Activated CD4-positive, alpha-beta memory T cell treated with anti-CD3 and anti-CD28 coated beads, Interleukin-2, amount 10 ng/mL, durations not matched to agents 7 days and 5 days (primary cell): ENCODE measurements at regions not wholly inside any gene's neighbourhood (a gene's known extent, or its start where the extent isn't known, plus 50 kb on each side); places are given as distances from the start of the nearest gene placed in this dataset.

ENCODE experiments used
- CTCF ChIA-PET: fragments of 350-600 bp; sonication (Branson Sonifier 250); formaldehyde crosslinking; loops from one replicate; lab custom pipeline; 2021; ENCODE audit warnings: antibody characterized with exemption, inconsistent platforms; lab: Charles Lee
- POLR2A ChIA-PET: fragments of 350-600 bp; sonication (Branson Sonifier 250); formaldehyde crosslinking; loops from one replicate; lab custom pipeline; 2021; ENCODE audit warnings: antibody characterized with exemption; lab: Charles Lee
- DNase-seq: peaks from one replicate; pipeline ENCODE4 v3.0.0-alpha.2; 2020
- H3K27ac Mint-ChIP-seq: one replicate; pipeline ENCODE4 v1.8.0; 2021; ENCODE audit warnings: mild to moderate bottlenecking, mixed read lengths
- H3K27me3 Mint-ChIP-seq: one replicate; pipeline ENCODE4 v1.8.0; 2021; ENCODE audit warnings: mixed read lengths
- H3K36me3 Mint-ChIP-seq: one replicate; pipeline ENCODE4 v1.8.0; 2021; ENCODE audit warnings: low read depth, mixed read lengths
- H3K4me1 Mint-ChIP-seq: one replicate; pipeline ENCODE4 v1.8.0; 2021; ENCODE audit warnings: mixed read lengths
- H3K4me3 Mint-ChIP-seq: one replicate; pipeline ENCODE4 v1.8.0; 2021; ENCODE audit warnings: mild to moderate bottlenecking, mixed read lengths
- H3K9me3 Mint-ChIP-seq: one replicate; pipeline ENCODE4 v1.8.0; 2021; ENCODE audit warnings: mixed read lengths

DNA sequence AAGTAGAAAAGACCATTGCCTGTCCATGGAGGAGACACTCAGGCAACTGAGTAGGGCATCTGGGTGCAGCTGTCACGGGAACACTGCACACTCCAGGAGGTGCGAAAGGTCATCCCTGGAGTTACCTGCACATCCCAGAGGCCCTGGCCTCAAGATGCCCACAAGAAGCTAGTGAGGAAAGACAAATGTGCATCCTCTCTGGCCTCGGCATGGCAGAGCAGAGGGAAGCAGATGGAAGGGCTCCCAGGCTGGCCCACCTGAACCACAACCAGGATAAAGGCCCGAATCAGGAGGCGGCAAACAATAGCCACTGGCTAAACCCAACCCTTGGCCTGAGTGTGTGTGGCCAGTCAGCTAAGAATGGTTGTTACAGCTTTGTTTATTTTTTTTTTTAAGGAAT is 231.7 kb downstream of the SYK start:
- no peaks in the 10 kb centered on the region for H3K36me3 Mint-ChIP-seq
- peak; percentile 10 for DNase-seq
- H3K9me3 Mint-ChIP-seq = peaks cover 3% of the 10 kb centered on the region
- CTCF ChIA-PET = interaction anchor here (0.6 to 3.4 kb wide), 14 partner anchors 9 to 522 kb away, joined by 3 to 61 read pairs (median 4); partner anchors contain the start of gene NFIL3
- no peaks in the 10 kb centered on the region for H3K27me3 Mint-ChIP-seq
- POLR2A ChIA-PET = interaction anchor here (0.5 to 5.4 kb wide), 3 partner anchors 67 to 391 kb away, joined by 3 to 61 read pairs (median 4); partner anchors contain the start of gene NFIL3
- H3K27ac Mint-ChIP-seq = no peak overlapping the region
- no peak overlapping the region for H3K4me3 Mint-ChIP-seq
- H3K4me1 Mint-ChIP-seq = peaks cover 35% of the 10 kb centered on the region

DNA sequence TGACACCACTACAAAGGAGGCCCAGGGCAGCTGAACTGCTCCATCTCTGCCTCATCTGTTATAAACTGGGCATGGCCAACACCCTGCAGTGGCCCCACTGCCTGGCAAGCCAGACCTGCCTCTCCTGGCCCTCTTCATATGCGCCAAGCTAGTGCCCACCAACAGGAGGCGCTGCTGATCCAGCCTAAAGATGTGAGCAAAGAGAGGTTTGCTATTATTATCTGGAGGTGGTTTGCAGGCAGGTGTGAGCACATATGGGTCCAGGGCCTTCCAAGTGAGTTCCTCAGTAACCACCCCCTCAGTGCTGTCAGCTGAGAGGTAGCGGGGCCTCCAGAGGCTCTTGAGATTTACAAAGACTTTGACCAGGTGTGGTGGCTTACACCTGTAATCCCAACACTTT is 232.2 kb downstream of the SYK start:
- H3K36me3 Mint-ChIP-seq = no peaks in the 10 kb centered on the region
- H3K9me3 Mint-ChIP-seq = no peaks in the 10 kb centered on the region
- DNase-seq = peak; percentile 81
- ChIA-PET POLR2A (interaction anchor here (0.5 to 5.4 kb wide), 3 partner anchors 66 to 390 kb away, joined by 3 to 61 read pairs (median 4); partner anchors contain the start of gene NFIL3), CTCF (interaction anchor here (0.6 to 3.4 kb wide), 14 partner anchors 9 to 521 kb away, joined by 3 to 61 read pairs (median 4); partner anchors contain the start of gene NFIL3)
- peaks cover 41% of the 10 kb centered on the region for H3K4me1 Mint-ChIP-seq
- no peaks in the 10 kb centered on the region for H3K27me3 Mint-ChIP-seq
- no peak overlapping the region for H3K27ac Mint-ChIP-seq
- no peak overlapping the region for H3K4me3 Mint-ChIP-seq

DNA sequence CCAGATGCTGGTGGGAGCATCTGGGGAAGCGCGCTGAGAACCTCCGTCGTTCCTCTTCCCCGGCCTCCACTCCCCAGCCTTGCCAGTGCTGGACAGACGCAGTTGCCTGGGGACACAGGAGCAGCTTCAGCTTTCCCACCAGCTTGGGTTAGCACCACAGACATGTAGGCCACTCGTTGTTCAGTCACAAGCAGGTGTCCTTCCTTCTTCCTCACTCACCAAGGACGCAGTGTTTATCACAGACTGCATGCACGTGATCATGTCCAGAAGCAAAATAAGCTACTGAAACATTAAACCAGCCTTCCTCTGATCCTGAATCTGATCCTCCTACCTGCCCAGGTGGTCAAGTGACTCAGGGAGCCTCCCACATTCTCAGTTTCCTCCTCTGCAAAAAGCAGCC is 232.9 kb downstream of the SYK start:
- no peak for DNase-seq
- Mint-ChIP-seq H3K36me3 (no peaks in the 10 kb centered on the region), H3K27me3 (no peaks in the 10 kb centered on the region), H3K4me1 (peaks cover 48% of the 10 kb centered on the region), H3K27ac (no peak overlapping the region), H3K4me3 (no peak overlapping the region), H3K9me3 (no peaks in the 10 kb centered on the region)
- ChIA-PET CTCF (interaction anchor here (0.6 to 3.4 kb wide), 11 partner anchors 28 to 399 kb away, joined by 3 to 61 read pairs (median 5); partner anchors contain the start of gene NFIL3), POLR2A (interaction anchor here (0.9 to 5.4 kb wide), 3 partner anchors 17 to 390 kb away, joined by 3 to 61 read pairs (median 4); partner anchors contain the start of gene NFIL3)

- Mint-ChIP-seq H3K9me3 (no peaks in the 10 kb centered on the region), H3K27ac (no peak overlapping the region), H3K27me3 (no peaks in the 10 kb centered on the region), H3K4me1 (peaks cover 55% of the 10 kb centered on the region), H3K4me3 (no peak overlapping the region), H3K36me3 (no peaks in the 10 kb centered on the region)
- DNase-seq = no peak
- ChIA-PET CTCF (interaction anchor here (0.7 to 3.4 kb wide), 8 partner anchors 27 to 398 kb away, joined by 3 to 61 read pairs (median 5); partner anchors contain the start of gene NFIL3), POLR2A (interaction anchor here (0.9 to 5.4 kb wide), 3 partner anchors 18 to 389 kb away, joined by 3 to 61 read pairs (median 3); partner anchors contain the start of gene NFIL3)
Measured at GRCh38 chr9:91034976-91035824, 233.6 kb downstream of the SYK start.

DNA sequence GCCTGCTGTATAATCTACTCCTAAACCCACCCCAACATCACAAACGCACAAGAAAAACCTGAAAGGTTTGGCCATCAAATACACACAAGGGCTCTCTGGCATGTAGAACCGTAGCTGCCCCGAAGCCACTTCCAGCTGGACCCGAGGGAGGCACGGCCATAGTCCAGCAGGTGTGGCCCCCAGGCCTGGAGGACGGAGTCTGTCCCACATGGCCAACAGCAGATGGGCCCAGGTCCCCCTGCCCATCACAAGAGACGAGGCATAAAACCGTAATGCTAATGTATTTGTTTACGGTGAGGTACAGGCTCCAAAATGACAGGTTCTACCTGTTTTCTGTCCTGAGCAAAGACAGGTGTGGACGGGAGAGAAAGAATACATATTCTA is 234.2 kb downstream of the SYK start:
- Mint-ChIP-seq H3K4me1 (peaks cover 61% of the 10 kb centered on the region), H3K27ac (no peak overlapping the region), H3K36me3 (peaks cover 4% of the 10 kb centered on the region), H3K27me3 (no peaks in the 10 kb centered on the region), H3K9me3 (no peaks in the 10 kb centered on the region), H3K4me3 (no peak overlapping the region)
- no peak for DNase-seq
- ChIA-PET POLR2A (interaction anchor here (1.0 to 5.4 kb wide), 3 partner anchors 35 to 388 kb away, joined by 3 to 61 read pairs (median 12); partner anchors contain the start of gene NFIL3), CTCF (interaction anchor here (1.0 to 3.4 kb wide), 4 partner anchors 217 to 391 kb away, joined by 3 to 61 read pairs (median 12); partner anchors contain the start of gene NFIL3)

DNA sequence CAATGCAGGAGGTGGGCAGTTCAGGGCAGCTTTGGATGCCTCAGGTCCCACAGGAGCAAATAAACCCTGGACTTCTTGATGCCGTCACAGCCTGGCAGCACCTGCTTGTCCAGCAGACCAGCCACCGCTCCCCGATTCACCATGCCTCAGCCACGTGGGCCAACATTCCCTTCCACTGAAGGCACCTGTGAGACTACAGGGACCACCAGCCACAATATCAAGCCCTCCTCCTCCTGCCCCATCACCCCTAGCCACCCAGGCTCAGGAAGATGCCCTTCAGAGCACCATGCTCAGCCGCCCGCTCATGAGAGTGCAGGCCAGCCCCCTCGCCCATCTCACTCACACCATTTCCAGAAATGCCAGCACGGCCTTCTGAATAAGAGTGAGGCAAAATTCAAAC is 234.7 kb downstream of the SYK start:
- H3K9me3 Mint-ChIP-seq = no peaks in the 10 kb centered on the region
- DNase-seq = peak; percentile 15
- H3K36me3 Mint-ChIP-seq = peaks cover 4% of the 10 kb centered on the region
- ChIA-PET POLR2A (interaction anchor here (1.2 to 5.4 kb wide), 11 partner anchors 26 to 398 kb away, joined by 3 to 61 read pairs (median 12); partner anchors contain the start of gene NFIL3), CTCF (interaction anchor here (1.4 to 3.5 kb wide), 9 partner anchors 10 to 389 kb away, joined by 4 to 36 read pairs (median 7); no protein-coding TSS in a partner anchor)
- no peak overlapping the region for H3K4me3 Mint-ChIP-seq
- H3K27ac Mint-ChIP-seq = no peak overlapping the region
- no peaks in the 10 kb centered on the region for H3K27me3 Mint-ChIP-seq
- H3K4me1 Mint-ChIP-seq = peaks cover 64% of the 10 kb centered on the region

GRCh38 chr9:91036826-91037510 is 235.3 kb downstream of the SYK start:
- Mint-ChIP-seq H3K27me3 (no peaks in the 10 kb centered on the region), H3K9me3 (no peaks in the 10 kb centered on the region), H3K4me3 (peak overlapping the region; percentile 31), H3K4me1 (peaks cover 65% of the 10 kb centered on the region), H3K36me3 (peaks cover 4% of the 10 kb centered on the region), H3K27ac (peak overlapping the region; percentile 74)
- POLR2A ChIA-PET = interaction anchor here (0.8 to 5.4 kb wide), 17 partner anchors 25 to 397 kb away, joined by 3 to 61 read pairs (median 5); partner anchors contain the start of gene NFIL3
- DNase-seq = peak; percentile 85
- CTCF ChIA-PET = interaction anchor here (0.8 to 3.5 kb wide), 18 partner anchors 10 to 396 kb away, joined by 3 to 36 read pairs (median 5); no protein-coding TSS in a partner anchor

DNA sequence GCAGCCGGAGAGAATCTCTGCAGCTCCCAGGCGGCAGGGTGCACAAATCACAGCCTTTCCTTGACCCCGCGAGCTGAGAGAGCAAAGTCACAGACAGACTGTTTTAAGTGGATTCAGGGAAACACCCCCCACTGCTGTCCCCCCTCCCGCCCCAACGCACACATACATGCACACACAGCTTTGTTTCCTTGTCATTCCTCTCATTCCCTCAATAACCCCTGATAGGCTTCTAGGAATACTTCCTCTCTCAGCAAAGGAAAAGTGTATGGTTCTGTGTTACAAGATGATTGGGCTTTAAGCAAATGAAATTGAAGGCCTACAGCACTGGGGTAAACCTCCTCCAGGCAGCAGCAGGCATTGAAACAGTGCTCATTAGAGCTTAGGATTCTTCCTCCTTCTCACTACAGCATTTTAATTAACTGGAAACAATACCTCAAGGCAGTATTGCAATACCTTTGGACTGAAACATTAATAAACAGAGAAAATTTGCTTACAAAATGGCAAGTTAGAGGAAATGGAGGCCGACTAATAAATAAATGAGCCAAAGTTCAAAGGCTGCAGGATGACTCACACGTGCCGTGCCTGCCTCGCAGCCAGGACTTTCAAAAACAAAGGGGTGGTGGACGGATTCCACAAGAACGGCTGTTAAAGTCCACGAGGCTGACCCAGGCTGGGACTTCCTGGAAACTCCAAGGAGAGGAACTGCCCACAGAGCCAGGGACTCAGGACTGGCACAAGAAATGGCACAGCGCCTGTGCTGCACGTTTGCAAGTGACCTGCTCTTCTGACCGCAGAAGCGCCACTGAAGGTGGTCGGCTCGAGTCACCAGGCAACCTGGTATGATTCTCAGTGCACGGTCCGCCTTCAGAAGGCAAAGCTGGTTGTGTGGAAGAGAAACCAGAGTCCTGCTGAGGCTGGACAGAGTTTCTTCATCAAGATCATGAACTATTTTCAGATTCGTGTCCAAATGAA is 236.2 kb downstream of the SYK start:
- POLR2A ChIA-PET = interaction anchor here (0.8 to 5.4 kb wide), 17 partner anchors 24 to 396 kb away, joined by 3 to 61 read pairs (median 5); partner anchors contain the start of gene NFIL3
- no peaks in the 10 kb centered on the region for H3K27me3 Mint-ChIP-seq
- no peak overlapping the region for H3K4me3 Mint-ChIP-seq
- DNase-seq = peak; percentile 31
- CTCF ChIA-PET = interaction anchor here (0.8 to 3.5 kb wide), 18 partner anchors 11 to 395 kb away, joined by 3 to 36 read pairs (median 5); no protein-coding TSS in a partner anchor
- peaks cover 4% of the 10 kb centered on the region for H3K36me3 Mint-ChIP-seq
- H3K27ac Mint-ChIP-seq = peak overlapping the region; percentile 74
- H3K9me3 Mint-ChIP-seq = no peaks in the 10 kb centered on the region
- H3K4me1 Mint-ChIP-seq = peaks cover 67% of the 10 kb centered on the region

GRCh38 chr9:91038483-91039124 is 237.0 kb downstream of the SYK start:
- no peak for DNase-seq
- ChIA-PET POLR2A (interaction anchor here (2.2 kb wide), 1 partner anchor 112 kb away, joined by 17 read pairs; no protein-coding TSS in a partner anchor), CTCF (interaction anchor here (2.0 to 3.5 kb wide), 3 partner anchors 113 to 387 kb away, joined by 6 to 36 read pairs (median 15); no protein-coding TSS in a partner anchor)
- Mint-ChIP-seq H3K27me3 (no peaks in the 10 kb centered on the region), H3K27ac (peak overlapping the region; percentile 36), H3K9me3 (no peaks in the 10 kb centered on the region), H3K4me1 (peaks cover 73% of the 10 kb centered on the region), H3K36me3 (peaks cover 7% of the 10 kb centered on the region), H3K4me3 (no peak overlapping the region)

DNA sequence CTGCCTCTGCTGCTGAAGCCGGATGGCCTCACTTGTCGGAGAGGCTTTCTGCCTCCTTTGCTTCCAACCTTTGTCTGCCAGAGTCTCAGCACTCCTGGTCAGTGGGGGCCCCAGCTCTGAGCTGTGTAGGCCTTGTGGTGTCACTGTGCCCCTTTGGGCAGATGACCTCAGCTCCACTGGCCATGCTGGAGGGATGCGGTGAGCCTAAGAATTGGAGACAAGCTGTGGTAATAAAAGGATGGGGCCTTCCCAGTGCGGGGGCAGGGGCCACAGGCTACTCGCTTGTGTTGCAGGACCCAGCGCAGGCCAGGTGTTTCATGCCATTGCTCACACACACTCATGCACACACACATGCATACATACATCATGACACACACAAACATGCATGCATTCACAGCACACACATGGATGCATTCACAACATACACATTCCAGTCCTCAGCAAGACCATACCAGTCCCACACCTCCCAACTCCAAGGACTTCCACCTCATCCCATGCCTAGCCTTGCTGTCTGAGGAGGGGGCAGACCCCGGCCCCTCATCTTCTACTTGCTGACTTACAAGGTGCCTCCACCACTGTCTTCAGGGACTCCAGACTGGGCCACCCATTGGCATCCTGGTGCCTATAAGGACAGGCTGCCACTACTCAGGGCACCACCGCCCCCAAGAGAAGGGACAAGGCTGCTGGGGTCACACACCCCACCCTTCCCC is 237.7 kb downstream of the SYK start:
- no peaks in the 10 kb centered on the region for H3K9me3 Mint-ChIP-seq
- no peaks in the 10 kb centered on the region for H3K27me3 Mint-ChIP-seq
- H3K36me3 Mint-ChIP-seq = peaks cover 7% of the 10 kb centered on the region
- peaks cover 77% of the 10 kb centered on the region for H3K4me1 Mint-ChIP-seq
- no peak overlapping the region for H3K4me3 Mint-ChIP-seq
- ChIA-PET CTCF (interaction anchor here (3.5 kb wide), 1 partner anchor 387 kb away, joined by 36 read pairs; no protein-coding TSS in a partner anchor), POLR2A (no interaction called here)
- DNase-seq = no peak
- no peak overlapping the region for H3K27ac Mint-ChIP-seq
